GM19467 (cell line): ENCODE measurements at regions not wholly inside any gene's neighbourhood (a gene's known extent, or its start where the extent isn't known, plus 50 kb on each side); places are given as distances from the start of the nearest gene placed in this dataset.

Experiments used
- ATAC-seq: cut with Tn5 transposase; IDR thresholded peaks from one replicate; pipeline ENCODE4 v1.9.1; 2021; ENCODE audit warnings: mild to moderate bottlenecking, moderate library complexity; ENCODE audit not compliant: unreplicated experiment

- ATAC-seq = no peak
These were observed 284.7 kb upstream of the SYT1 start for GRCh38 chr12:78579846-78580245.

- ATAC-seq = no peak
These were observed 284.3 kb upstream of the SYT1 start for GRCh38 chr12:78580296-78580695.

GRCh38 chr12:78584695-78585094, 279.9 kb upstream of the SYT1 start:
- no peak for ATAC-seq

- ATAC-seq = no peak
These were observed 279.4 kb upstream of the SYT1 start for GRCh38 chr12:78585132-78585531.

GRCh38 chr12:78586790-78587189, 277.8 kb upstream of the SYT1 start:
- no peak for ATAC-seq

GRCh38 chr12:78599366-78599765, 265.2 kb upstream of the SYT1 start:
- ATAC-seq = no peak

GRCh38 chr12:78600541-78600940, 264.0 kb upstream of the SYT1 start:
- no peak for ATAC-seq

GRCh38 chr12:78611504-78611903, 253.1 kb upstream of the SYT1 start:
- no peak for ATAC-seq

- no peak for ATAC-seq
These were observed 252.4 kb upstream of the SYT1 start for GRCh38 chr12:78612190-78612589.

GRCh38 chr12:78617683-78618082, 246.9 kb upstream of the SYT1 start:
- no peak for ATAC-seq

GRCh38 chr12:78622529-78623195, 241.9 kb upstream of the SYT1 start:
- ATAC-seq = no peak

GRCh38 chr12:78628491-78629100, 236.0 kb upstream of the SYT1 start:
- ATAC-seq = no peak

GRCh38 chr12:78636231-78636855, 228.2 kb upstream of the SYT1 start:
- ATAC-seq = no peak

- no peak for ATAC-seq
These were observed 222.6 kb upstream of the SYT1 start for GRCh38 chr12:78641837-78642423.

- no peak for ATAC-seq
These were observed 218.6 kb upstream of the SYT1 start for GRCh38 chr12:78645956-78646355.

GRCh38 chr12:78651755-78652154, 212.8 kb upstream of the SYT1 start:
- no peak for ATAC-seq

- no peak for ATAC-seq
These were observed 198.0 kb upstream of the SYT1 start for GRCh38 chr12:78666584-78666983.

- no peak for ATAC-seq
These were observed 193.3 kb upstream of the SYT1 start for GRCh38 chr12:78671295-78671694.

- no peak for ATAC-seq
These were observed 192.5 kb upstream of the SYT1 start for GRCh38 chr12:78672033-78672432.

GRCh38 chr12:78674311-78675090, 190.1 kb upstream of the SYT1 start:
- ATAC-seq = no peak

- ATAC-seq = no peak
These were observed 184.0 kb upstream of the SYT1 start for GRCh38 chr12:78680596-78680995.
